Mesenchymal stem cell (in vitro differentiated cells and primary cell): ENCODE measurements at regions not wholly inside any gene's neighbourhood (a gene's known extent, or its start where the extent isn't known, plus 50 kb on each side); places are given as distances from the start of the nearest gene placed in this dataset.

Source experiments
- DNase-seq: peaks from one replicate; pipeline ENCODE4 v3.0.0-alpha.2; 2013
- H2AFZ ChIP-seq: one replicate; pipeline ENCODE4 v1.6.1; 2013; ENCODE audit warnings: low read depth, mild to moderate bottlenecking, control low read depth, inconsistent platforms, low read length, moderate library complexity
- H2AK5ac ChIP-seq: 2 replicates; pipeline ENCODE4 v1.6.1; 2013; ENCODE audit warnings: low read length, moderate library complexity, mild to moderate bottlenecking, inconsistent platforms; ENCODE audit not compliant: severe bottlenecking
- H2BK120ac ChIP-seq: one replicate; pipeline ENCODE4 v1.6.1; 2013; ENCODE audit warnings: low read depth, mild to moderate bottlenecking, inconsistent platforms, low read length, moderate library complexity
- H2BK12ac ChIP-seq, 2 experiments: one replicate each; pipeline ENCODE4 v1.6.1; 2013; ENCODE audit warnings: inconsistent platforms in 2 of 2, low read length in 2 of 2, mild to moderate bottlenecking in 2 of 2, moderate library complexity in 2 of 2, control low read depth in 1 of 2
- H2BK15ac ChIP-seq: one replicate; pipeline ENCODE4 v1.6.1; 2013; ENCODE audit warnings: mild to moderate bottlenecking, low read depth, inconsistent platforms; ENCODE audit not compliant: poor library complexity, severe bottlenecking
- H2BK5ac ChIP-seq: 2 replicates; pipeline ENCODE4 v1.6.1; 2013; ENCODE audit warnings: low read depth, mild to moderate bottlenecking, low read length, control low read depth, inconsistent platforms; ENCODE audit not compliant: poor library complexity, severe bottlenecking
- H3K14ac ChIP-seq, 2 experiments: one replicate each; pipeline ENCODE4 v1.6.1; 2013; ENCODE audit warnings: inconsistent platforms in 2 of 2, low read length in 2 of 2, control low read depth in 1 of 2, mild to moderate bottlenecking in 1 of 2, moderate library complexity in 1 of 2
- H3K18ac ChIP-seq, 2 experiments: one replicate each; pipeline ENCODE4 v1.6.1; 2013; ENCODE audit warnings: inconsistent platforms in 2 of 2, low read length in 2 of 2, control low read depth in 1 of 2, low read depth in 1 of 2, mild to moderate bottlenecking in 1 of 2
- H3K23ac ChIP-seq, 2 experiments: one replicate each; pipeline ENCODE4 v1.6.1; 2013; ENCODE audit warnings: inconsistent platforms in 2 of 2, low read length in 2 of 2, mild to moderate bottlenecking in 2 of 2, moderate library complexity in 2 of 2, control low read depth in 1 of 2
- H3K27ac ChIP-seq: 2 replicates; pipeline ENCODE4 v1.5.1; 2013; ENCODE audit warnings: mild to moderate bottlenecking, moderate library complexity, low read length, control low read depth, inconsistent platforms; ENCODE audit not compliant: poor library complexity, severe bottlenecking
- H3K27me3 ChIP-seq, 2 experiments: 2 replicates each; pipeline versions ENCODE4 v1.6.1 to v1.7.0; 2013; ENCODE audit warnings: low read length in 2 of 2, mild to moderate bottlenecking in 2 of 2, moderate library complexity in 2 of 2, control low read depth in 1 of 2, inconsistent platforms in 1 of 2; ENCODE audit not compliant: control insufficient read depth in 1 of 2, insufficient read depth in 1 of 2
- H3K36me3 ChIP-seq, 2 experiments: 2 replicates each; pipeline versions ENCODE4 v1.6.1 to v1.7.0; 2013; ENCODE audit warnings: low read length in 2 of 2, control low read depth in 1 of 2, inconsistent platforms in 1 of 2, low read depth in 1 of 2, mild to moderate bottlenecking in 1 of 2; ENCODE audit not compliant: insufficient read depth in 2 of 2, control insufficient read depth in 1 of 2
- H3K4ac ChIP-seq, 2 experiments: one replicate each; pipeline ENCODE4 v1.6.1; 2013; ENCODE audit warnings: inconsistent platforms in 2 of 2, low read length in 2 of 2, mild to moderate bottlenecking in 2 of 2, moderate library complexity in 2 of 2, control low read depth in 1 of 2, low read depth in 1 of 2
- H3K4me1 ChIP-seq: 2 replicates; pipeline ENCODE4 v1.6.1; 2013; ENCODE audit warnings: low read depth, low read length, control low read depth; ENCODE audit not compliant: control insufficient read depth, insufficient read depth
- H3K4me2 ChIP-seq: 2 replicates; pipeline ENCODE4 v1.6.1; 2013; ENCODE audit warnings: low read length, mild to moderate bottlenecking, inconsistent platforms; ENCODE audit not compliant: poor library complexity, severe bottlenecking
- H3K4me3 ChIP-seq, 2 experiments: 2 replicates each; pipeline versions ENCODE4 v1.5.1 to v1.7.0; 2013; ENCODE audit warnings: low read length in 2 of 2, mild to moderate bottlenecking in 2 of 2, control low read depth in 1 of 2, low read depth in 1 of 2; ENCODE audit not compliant: insufficient read depth in 1 of 2
- H3K79me1 ChIP-seq: replicated peaks from 2 replicates; pipeline ENCODE4 v1.6.1; 2013; ENCODE audit warnings: mild to moderate bottlenecking, control low read depth, low read length, inconsistent platforms; ENCODE audit not compliant: poor library complexity, severe bottlenecking
- H3K9ac ChIP-seq: 2 replicates; pipeline ENCODE4 v1.7.0; 2013; ENCODE audit warnings: mild to moderate bottlenecking, low read length, moderate library complexity
- H3K9me3 ChIP-seq: 2 replicates; pipeline ENCODE4 v1.7.0; 2013; ENCODE audit warnings: mild to moderate bottlenecking, low read length; ENCODE audit not compliant: control insufficient read depth
- H4K8ac ChIP-seq: one replicate; pipeline ENCODE4 v1.6.1; 2013; ENCODE audit warnings: inconsistent platforms, mild to moderate bottlenecking, low read length, moderate library complexity
- H4K91ac ChIP-seq: one replicate; pipeline ENCODE4 v1.6.1; 2013; ENCODE audit warnings: mild to moderate bottlenecking, low read length, inconsistent platforms
- WGBS: methylation state at CpG from one replicate; pipeline ENCODE4 v1.1.7; 2013; ENCODE audit warnings: mixed read lengths; 5-methylcytosine and 5-hydroxymethylcytosine counted together

DNA sequence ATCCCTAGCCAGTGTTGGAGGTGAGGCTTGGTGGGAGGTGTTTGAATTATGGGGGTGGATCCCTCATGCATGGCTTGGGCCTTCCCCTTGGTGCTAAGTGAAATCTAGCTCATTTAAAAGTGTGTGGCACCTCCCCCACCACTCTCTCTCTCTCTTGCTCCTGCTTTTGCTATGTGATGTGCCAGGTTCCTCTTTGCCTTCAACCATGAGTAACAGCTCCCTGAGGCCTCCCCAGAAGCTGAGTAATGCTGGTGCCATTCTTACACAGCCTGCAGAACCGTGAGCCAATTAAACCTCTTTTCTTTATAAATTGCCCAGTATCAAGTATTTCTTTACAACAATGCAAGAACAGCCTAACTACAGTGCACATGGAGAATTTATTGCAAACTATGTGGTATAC, 188.8 kb upstream of the POT1 start:
- H2BK15ac ChIP-seq = no peak overlapping the region
- H3K9ac ChIP-seq = no peak overlapping the region
- H3K4me1 ChIP-seq = no peaks in the 10 kb centered on the region
- no peak overlapping the region for H3K23ac ChIP-seq
- no peak overlapping the region for H2AFZ ChIP-seq
- H2BK12ac ChIP-seq = peak overlapping the region in 1 of 2 experiments; percentile 71
- no peak overlapping the region for H3K14ac ChIP-seq
- peak overlapping the region; percentile 41 for H4K8ac ChIP-seq
- H3K79me1 ChIP-seq = no peaks in the 10 kb centered on the region
- peak overlapping the region in 1 of 2 experiments; percentile 83 for H3K18ac ChIP-seq
- no peak overlapping the region for H3K4me2 ChIP-seq
- no peaks in the 10 kb centered on the region for H3K36me3 ChIP-seq
- no peak overlapping the region for H4K91ac ChIP-seq
- H3K4ac ChIP-seq = peak overlapping the region in 1 of 2 experiments; percentile 69
- no peak overlapping the region for H2BK5ac ChIP-seq
- H3K27me3 ChIP-seq = no peaks in the 10 kb centered on the region
- peak; percentile 22 for DNase-seq
- peak overlapping the region; percentile 49 for H2BK120ac ChIP-seq
- no peak overlapping the region for H3K27ac ChIP-seq
- H3K4me3 ChIP-seq = no peak overlapping the region
- no peak overlapping the region for H2AK5ac ChIP-seq
- 89% methylated on average over 1 of the region's 1 CpG for WGBS
- H3K9me3 ChIP-seq = no peaks in the 10 kb centered on the region

DNA sequence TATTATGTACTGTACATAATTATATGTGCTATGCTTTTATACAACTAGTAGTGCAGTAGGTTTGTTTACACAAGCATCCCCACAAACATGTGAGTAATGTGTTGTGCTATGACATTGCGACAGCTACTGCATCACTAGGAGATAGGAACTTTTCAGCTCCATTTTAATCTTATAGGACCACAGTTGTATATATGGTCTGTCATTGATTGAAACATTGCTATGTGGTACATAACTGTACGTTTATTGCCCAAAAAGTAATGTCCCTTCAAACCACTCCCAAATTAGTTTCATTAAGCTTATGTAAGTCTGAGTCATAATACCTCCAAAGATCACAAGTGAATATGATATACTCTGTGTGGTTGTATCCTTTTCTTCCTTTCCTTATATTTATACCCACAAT, 183.2 kb upstream of the POT1 start:
- H3K9me3 ChIP-seq = no peaks in the 10 kb centered on the region
- H4K91ac ChIP-seq = no peak overlapping the region
- no peak overlapping the region for H3K18ac ChIP-seq
- no peak overlapping the region for H3K14ac ChIP-seq
- no peak overlapping the region for H3K27ac ChIP-seq
- H2BK15ac ChIP-seq = no peak overlapping the region
- H3K79me1 ChIP-seq = no peaks in the 10 kb centered on the region
- H2BK5ac ChIP-seq = no peak overlapping the region
- H3K4me1 ChIP-seq = no peaks in the 10 kb centered on the region
- peak; percentile 83 for DNase-seq
- no peak overlapping the region for H4K8ac ChIP-seq
- no peak overlapping the region for H3K4me2 ChIP-seq
- H2AFZ ChIP-seq = no peak overlapping the region
- H3K23ac ChIP-seq = no peak overlapping the region
- WGBS = no CpG with 5 or more reads among the region's 2 CpGs
- no peaks in the 10 kb centered on the region for H3K27me3 ChIP-seq
- no peak overlapping the region for H2BK12ac ChIP-seq
- H2BK120ac ChIP-seq = no peak overlapping the region
- H3K4me3 ChIP-seq = no peak overlapping the region
- no peak overlapping the region for H3K4ac ChIP-seq
- H3K36me3 ChIP-seq = no peaks in the 10 kb centered on the region
- H2AK5ac ChIP-seq = no peak overlapping the region
- no peak overlapping the region for H3K9ac ChIP-seq

DNA sequence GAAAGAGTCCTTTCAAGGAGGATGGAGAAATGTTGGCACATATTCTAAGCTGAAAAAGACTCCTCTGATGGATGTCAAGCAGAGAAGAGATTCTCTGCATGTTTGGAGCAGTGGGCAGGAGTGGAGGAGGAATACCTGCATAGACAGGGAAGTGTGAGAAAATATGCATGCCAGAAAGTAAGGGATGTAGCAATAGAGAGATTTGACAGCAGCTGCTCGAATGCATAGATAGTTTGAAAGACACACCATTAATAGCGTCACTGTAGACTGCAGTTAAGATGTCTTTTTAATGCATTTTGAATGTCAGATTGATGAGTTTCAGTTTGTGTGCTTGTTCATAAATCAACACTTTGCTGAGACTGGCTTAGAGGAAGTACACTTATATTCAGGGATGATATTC, 169.9 kb upstream of the POT1 start:
- H3K79me1 ChIP-seq = no peaks in the 10 kb centered on the region
- 95% methylated on average over 2 of the region's 2 CpGs for WGBS
- no peaks in the 10 kb centered on the region for H3K27me3 ChIP-seq
- H3K23ac ChIP-seq = peak overlapping the region in 1 of 2 experiments; percentile 90
- DNase-seq = no peak
- H4K91ac ChIP-seq = no peak overlapping the region
- H3K4me3 ChIP-seq = no peak overlapping the region
- no peak overlapping the region for H3K27ac ChIP-seq
- H3K9ac ChIP-seq = no peak overlapping the region
- no peaks in the 10 kb centered on the region for H3K36me3 ChIP-seq
- H2BK120ac ChIP-seq = no peak overlapping the region
- H2BK5ac ChIP-seq = no peak overlapping the region
- no peak overlapping the region for H3K18ac ChIP-seq
- H3K4me1 ChIP-seq = no peaks in the 10 kb centered on the region
- H2AFZ ChIP-seq = no peak overlapping the region
- no peak overlapping the region for H4K8ac ChIP-seq
- no peak overlapping the region for H3K4ac ChIP-seq
- H3K14ac ChIP-seq = no peak overlapping the region
- no peak overlapping the region for H2BK12ac ChIP-seq
- H2BK15ac ChIP-seq = no peak overlapping the region
- no peak overlapping the region for H2AK5ac ChIP-seq
- no peaks in the 10 kb centered on the region for H3K9me3 ChIP-seq
- H3K4me2 ChIP-seq = no peak overlapping the region

DNA sequence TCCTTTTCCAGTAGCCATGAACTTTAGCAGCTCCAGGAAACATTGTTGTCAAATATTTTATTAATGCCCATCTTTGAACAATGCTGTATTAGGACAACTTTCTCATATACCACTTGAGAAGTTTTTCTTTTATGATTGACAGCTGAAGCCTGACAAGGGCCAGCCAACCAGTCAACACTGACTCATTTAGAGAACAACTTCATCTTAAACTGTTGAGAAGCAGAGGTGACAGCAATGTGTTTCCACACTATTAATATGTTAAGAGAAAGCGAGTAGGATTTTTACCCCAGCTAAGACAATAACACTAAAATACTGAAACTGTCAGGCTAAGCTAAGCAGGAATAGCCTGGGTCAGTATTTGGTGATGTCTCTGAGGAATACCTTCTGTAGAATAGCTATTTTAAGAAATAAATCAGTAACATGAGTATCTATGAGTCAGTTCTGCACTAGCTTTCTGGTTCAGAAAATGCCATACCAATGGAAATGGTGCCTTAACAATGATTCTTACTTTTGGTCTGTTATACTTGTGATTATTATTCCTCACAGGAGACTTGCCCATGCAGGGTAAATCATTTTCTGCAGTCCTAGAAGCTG, 168.8 kb upstream of the POT1 start:
- no peak overlapping the region for H3K23ac ChIP-seq
- H3K18ac ChIP-seq = no peak overlapping the region
- no peak overlapping the region for H3K9ac ChIP-seq
- WGBS = no CpG with 5 or more reads among the region's 1 CpG
- H4K8ac ChIP-seq = no peak overlapping the region
- no peak overlapping the region for H2BK12ac ChIP-seq
- H3K4ac ChIP-seq = no peak overlapping the region
- H3K4me1 ChIP-seq = no peaks in the 10 kb centered on the region
- H3K9me3 ChIP-seq = no peaks in the 10 kb centered on the region
- no peak overlapping the region for H3K14ac ChIP-seq
- DNase-seq = peak; percentile 3
- no peak overlapping the region for H2BK120ac ChIP-seq
- no peaks in the 10 kb centered on the region for H3K27me3 ChIP-seq
- no peaks in the 10 kb centered on the region for H3K36me3 ChIP-seq
- no peak overlapping the region for H3K4me2 ChIP-seq
- no peak overlapping the region for H2AFZ ChIP-seq
- H2BK15ac ChIP-seq = no peak overlapping the region
- no peaks in the 10 kb centered on the region for H3K79me1 ChIP-seq
- no peak overlapping the region for H2BK5ac ChIP-seq
- H2AK5ac ChIP-seq = no peak overlapping the region
- no peak overlapping the region for H3K4me3 ChIP-seq
- no peak overlapping the region for H3K27ac ChIP-seq
- H4K91ac ChIP-seq = no peak overlapping the region
